HG03064 (cell line): ENCODE measurements at regions not wholly inside any gene's neighbourhood (a gene's known extent, or its start where the extent isn't known, plus 50 kb on each side); places are given as distances from the start of the nearest gene placed in this dataset.
"Not testable (repeated sequence)": the region's sequence is repeated elsewhere in the genome, so short reads cannot be mapped to it uniquely, and the experiment has no call there.

Experiments
- ATAC-seq: cut with Tn5 transposase; IDR thresholded peaks from one replicate; pipeline ENCODE4 v1.9.1; 2021; ENCODE audit warnings: low read depth; ENCODE audit not compliant: unreplicated experiment

- no peak for ATAC-seq
Observed at GRCh38 chr2:16933355-16933754, 267.7 kb upstream of the CYRIA start.

GRCh38 chr2:16932826-16933225 is 267.2 kb upstream of the CYRIA start:
- no peak for ATAC-seq

GRCh38 chr2:16931441-16931840 is 265.8 kb upstream of the CYRIA start:
- ATAC-seq: no peak

- ATAC-seq: no peak
Observed at GRCh38 chr2:16927398-16927797, 261.8 kb upstream of the CYRIA start.

- ATAC-seq: no peak
Observed at GRCh38 chr2:16925145-16925544, 259.5 kb upstream of the CYRIA start.

- ATAC-seq: not testable (repeated sequence)
Observed at GRCh38 chr2:16915341-16915755, 249.7 kb upstream of the CYRIA start.

- no peak for ATAC-seq
Observed at GRCh38 chr2:16911746-16912145, 246.1 kb upstream of the CYRIA start.

GRCh38 chr2:16908656-16909055 is 243.0 kb upstream of the CYRIA start:
- ATAC-seq: no peak

GRCh38 chr2:16907645-16908282 is 242.1 kb upstream of the CYRIA start:
- no peak for ATAC-seq

GRCh38 chr2:16905325-16905724 is 239.7 kb upstream of the CYRIA start:
- not testable (repeated sequence) for ATAC-seq

- no peak for ATAC-seq
Observed at GRCh38 chr2:16900405-16901025, 234.9 kb upstream of the CYRIA start.

GRCh38 chr2:16899958-16900357 is 234.3 kb upstream of the CYRIA start:
- ATAC-seq: no peak

GRCh38 chr2:16890081-16890480 is 224.4 kb upstream of the CYRIA start:
- no peak for ATAC-seq

GRCh38 chr2:16885027-16885426 is 219.4 kb upstream of the CYRIA start:
- no peak for ATAC-seq

- ATAC-seq: no peak
Observed at GRCh38 chr2:16882706-16883105, 217.1 kb upstream of the CYRIA start.

GRCh38 chr2:16881122-16881521 is 215.5 kb upstream of the CYRIA start:
- ATAC-seq: no peak

GRCh38 chr2:16871411-16871810 is 205.8 kb upstream of the CYRIA start:
- ATAC-seq: no peak

GRCh38 chr2:16870491-16871076 is 204.9 kb upstream of the CYRIA start:
- ATAC-seq: no peak

- ATAC-seq: no peak
Observed at GRCh38 chr2:16869711-16870110, 204.1 kb upstream of the CYRIA start.

GRCh38 chr2:16862471-16862870 is 196.8 kb upstream of the CYRIA start:
- no peak for ATAC-seq

GRCh38 chr2:16861530-16861929 is 195.9 kb upstream of the CYRIA start:
- ATAC-seq: no peak

- ATAC-seq: no peak
Observed at GRCh38 chr2:16861111-16861510, 195.5 kb upstream of the CYRIA start.
